T-cell (primary cell): ENCODE measurements at regions not wholly inside any gene's neighbourhood (a gene's known extent, or its start where the extent isn't known, plus 50 kb on each side); places are given as distances from the start of the nearest gene placed in this dataset.

ENCODE experiments used
- ATAC-seq, 4 experiments: fragments of 200-7000 bp in 3 of 4; fragments of 150-1000 bp in 1 of 4; cut with Tn5 transposase; replicated peaks in 1 of 4; 1 replicate in 3 of 4; 2 replicates in 1 of 4; pipeline ENCODE4 v1.10.0; 2021; ENCODE audit warnings: moderate library complexity in 3 of 4, mild to moderate bottlenecking in 2 of 4, moderate number of reproducible peaks in 1 of 4
- CTCF ChIA-PET, 2 donors: fragments of 300-600 bp; sonication (Branson Sonifier 250); formaldehyde crosslinking; loops; one replicate each; lab custom pipeline; 2022; ENCODE audit warnings: antibody characterized with exemption in 2 of 2; lab: Charles Lee
- POLR2A ChIA-PET, 2 donors: fragments of 300-600 bp; sonication (Branson Sonifier 250); formaldehyde crosslinking; loops; one replicate each; lab custom pipeline; 2022; ENCODE audit warnings: antibody characterized with exemption in 2 of 2; lab: Charles Lee
- DNase-seq, 35 experiments: peaks; one replicate each; pipeline versions ENCODE4 v3.0.0 to v3.0.0-alpha.2; 2013 to 2023
- H3K27ac ChIP-seq: one replicate; pipeline ENCODE4 v1.5.1; 2013; ENCODE audit warnings: low read length
- H3K27me3 ChIP-seq, 2 experiments: replicated peaks in 1 of 2; 1 replicate in 1 of 2; 2 replicates in 1 of 2; pipeline versions ENCODE4 v1.6.1 to v1.7.0; 2013; ENCODE audit warnings: low read length in 1 of 2, mixed read lengths in 1 of 2; ENCODE audit not compliant: control insufficient read depth in 2 of 2, insufficient read depth in 2 of 2; ENCODE audit errors: extremely low read depth in 1 of 2
- H3K36me3 ChIP-seq, 2 donors: 1 replicate in 1 of 2; 2 replicates in 1 of 2; pipeline versions ENCODE4 v1.6.1 to v1.7.0; 2013; ENCODE audit warnings: low read length in 1 of 2; ENCODE audit not compliant: control insufficient read depth in 2 of 2, insufficient read depth in 1 of 2; ENCODE audit errors: extremely low read depth in 1 of 2
- H3K4me1 ChIP-seq, 2 experiments: 1 replicate in 1 of 2; 2 replicates in 1 of 2; pipeline versions ENCODE4 v1.6.1 to v1.7.0; 2013; ENCODE audit warnings: low read length in 2 of 2, mixed read lengths in 1 of 2; ENCODE audit not compliant: insufficient read depth in 2 of 2, control insufficient read depth in 1 of 2; ENCODE audit errors: extremely low read depth in 1 of 2
- H3K4me3 ChIP-seq, 2 donors: 1 replicate in 1 of 2; 2 replicates in 1 of 2; pipeline versions ENCODE4 v1.5.1 to v1.7.0; 2013; ENCODE audit warnings: mild to moderate bottlenecking in 2 of 2, low read length in 1 of 2, moderate library complexity in 1 of 2; ENCODE audit not compliant: control insufficient read depth in 1 of 2; ENCODE audit errors: extremely low read depth in 1 of 2
- H3K9me3 ChIP-seq: 2 replicates; pipeline ENCODE4 v1.7.0; 2013
- H3K27ac Mint-ChIP-seq, 2 donors: one replicate each; pipeline ENCODE4 v1.8.0; 2020 to 2021; ENCODE audit warnings: mild to moderate bottlenecking in 2 of 2, mixed read lengths in 2 of 2
- H3K27me3 Mint-ChIP-seq, 2 donors: one replicate each; pipeline ENCODE4 v1.8.0; 2021 to 2022; ENCODE audit warnings: mixed read lengths in 2 of 2
- H3K36me3 Mint-ChIP-seq: one replicate; pipeline ENCODE4 v1.8.0; 2021; ENCODE audit warnings: mixed read lengths
- H3K4me1 Mint-ChIP-seq, 3 donors: one replicate each; pipeline ENCODE4 v1.8.0; 2020 to 2022; ENCODE audit warnings: mixed read lengths in 3 of 3, mild to moderate bottlenecking in 1 of 3
- H3K4me3 Mint-ChIP-seq, 3 donors: one replicate each; pipeline ENCODE4 v1.8.0; 2020 to 2022; ENCODE audit warnings: mild to moderate bottlenecking in 3 of 3, mixed read lengths in 3 of 3, moderate library complexity in 3 of 3
- H3K9me3 Mint-ChIP-seq, 3 donors: one replicate each; pipeline ENCODE4 v1.8.0; 2020 to 2022; ENCODE audit warnings: mixed read lengths in 3 of 3
- WGBS: methylation state at CpG from one replicate; pipeline ENCODE4 v1.1.5; 2013; ENCODE audit warnings: missing lambda C conversion rate; ENCODE audit not compliant: insufficient coverage; 5-methylcytosine and 5-hydroxymethylcytosine counted together

- Histone ChIP-seq H3K4me3 (no peak overlapping the region), H3K9me3 (no peaks in the 10 kb centered on the region), H3K36me3 (no peaks in the 10 kb centered on the region), H3K4me1 (no peaks in the 10 kb centered on the region), H3K27ac (no peak overlapping the region), H3K27me3 (peaks cover 0 to 9% of the 10 kb centered on the region in 2 experiments)
- DNase-seq (no peak), ATAC-seq (no peak)
- ChIA-PET CTCF (no interaction called here), POLR2A (no interaction called here)
- no peaks in the 10 kb centered on the region for H3K9me3 Mint-ChIP-seq
- H3K4me1 Mint-ChIP-seq = no peaks in the 10 kb centered on the region
- WGBS = 50% methylated on average over 2 of the region's 6 CpGs
- peaks cover 5 to 7% of the 10 kb centered on the region in 2 donors for H3K27me3 Mint-ChIP-seq
- no peak overlapping the region for H3K4me3 Mint-ChIP-seq
- H3K27ac Mint-ChIP-seq = no peak overlapping the region
- no peaks in the 10 kb centered on the region for H3K36me3 Mint-ChIP-seq
Observed at GRCh38 chr2:236934166-236934565, 151.5 kb upstream of the COPS8 start.

- H3K27ac Mint-ChIP-seq = no peak overlapping the region
Observed at GRCh38 chr2:236934656-236935055, 151.0 kb upstream of the COPS8 start.

GRCh38 chr2:236935083-236935482, 150.6 kb upstream of the COPS8 start:
- POLR2A ChIA-PET = no interaction called here
- 89% methylated on average over 4 of the region's 5 CpGs for WGBS
- Mint-ChIP-seq H3K4me3 (no peak overlapping the region), H3K27me3 (peaks cover 5 to 7% of the 10 kb centered on the region in 2 donors), H3K4me1 (no peaks in the 10 kb centered on the region), H3K9me3 (no peaks in the 10 kb centered on the region), H3K36me3 (no peaks in the 10 kb centered on the region), H3K27ac (no peak overlapping the region)
- Histone ChIP-seq H3K36me3 (no peaks in the 10 kb centered on the region), H3K27me3 (peaks cover 0 to 9% of the 10 kb centered on the region in 2 experiments), H3K4me3 (no peak overlapping the region), H3K27ac (no peak overlapping the region), H3K4me1 (no peaks in the 10 kb centered on the region), H3K9me3 (no peaks in the 10 kb centered on the region)
- no peak for DNase-seq
- ATAC-seq = no peak
- CTCF ChIA-PET = interaction anchor here in 1 of 2 donors (0.5 kb wide), 1 partner anchor 54 kb away, joined by 4 read pairs; no protein-coding TSS in a partner anchor

More at GRCh38 chr2:236934656-236935055, 151.0 kb upstream of the COPS8 start:
- no peak for ATAC-seq
- no peak overlapping the region for H3K27ac ChIP-seq
- H3K36me3 Mint-ChIP-seq = no peaks in the 10 kb centered on the region
- peaks cover 5 to 7% of the 10 kb centered on the region in 2 donors for H3K27me3 Mint-ChIP-seq
- no peaks in the 10 kb centered on the region for H3K4me1 ChIP-seq
- no peak overlapping the region for H3K4me3 ChIP-seq
- no peaks in the 10 kb centered on the region for H3K9me3 ChIP-seq
- POLR2A ChIA-PET = no interaction called here
- H3K4me1 Mint-ChIP-seq = no peaks in the 10 kb centered on the region
- H3K36me3 ChIP-seq = no peaks in the 10 kb centered on the region
- H3K27me3 ChIP-seq = peaks cover 0 to 9% of the 10 kb centered on the region in 2 experiments
- CTCF ChIA-PET = no interaction called here
- H3K4me3 Mint-ChIP-seq = no peak overlapping the region
- no CpG with 5 or more reads among the region's 3 CpGs for WGBS
- DNase-seq = no peak
- H3K9me3 Mint-ChIP-seq = no peaks in the 10 kb centered on the region

- Histone ChIP-seq H3K27ac (no peak overlapping the region), H3K9me3 (no peaks in the 10 kb centered on the region), H3K4me1 (no peaks in the 10 kb centered on the region), H3K36me3 (no peaks in the 10 kb centered on the region), H3K27me3 (peaks cover 0 to 9% of the 10 kb centered on the region in 2 experiments), H3K4me3 (no peak overlapping the region)
- DNase-seq = no peak
- no peak overlapping the region for H3K27ac Mint-ChIP-seq
- H3K36me3 Mint-ChIP-seq = no peaks in the 10 kb centered on the region
- ChIA-PET CTCF (interaction anchor here in 1 of 2 donors (0.5 kb wide), 1 partner anchor 55 kb away, joined by 4 read pairs; no protein-coding TSS in a partner anchor), POLR2A (no interaction called here)
- ATAC-seq = no peak
- 68% methylated on average over 3 of the region's 10 CpGs for WGBS
- peaks cover 5 to 7% of the 10 kb centered on the region in 2 donors for H3K27me3 Mint-ChIP-seq
- no peak overlapping the region for H3K4me3 Mint-ChIP-seq
- no peaks in the 10 kb centered on the region for H3K9me3 Mint-ChIP-seq
- H3K4me1 Mint-ChIP-seq = no peaks in the 10 kb centered on the region
Observed at GRCh38 chr2:236935631-236936445, 149.9 kb upstream of the COPS8 start.

GRCh38 chr2:236936446-236936940, 149.2 kb upstream of the COPS8 start:
- no peak for ATAC-seq
- no peak overlapping the region for H3K27ac ChIP-seq
- Mint-ChIP-seq H3K4me1 (no peaks in the 10 kb centered on the region), H3K27ac (no peak overlapping the region), H3K9me3 (no peaks in the 10 kb centered on the region), H3K4me3 (no peak overlapping the region), H3K36me3 (no peaks in the 10 kb centered on the region), H3K27me3 (peaks cover 3 to 7% of the 10 kb centered on the region in 2 donors)
- H3K36me3 ChIP-seq = no peaks in the 10 kb centered on the region
- WGBS = 53% methylated on average over 4 of the region's 7 CpGs
- peaks cover 0 to 9% of the 10 kb centered on the region in 2 experiments for H3K27me3 ChIP-seq
- H3K4me3 ChIP-seq = no peak overlapping the region
- ChIA-PET CTCF (no interaction called here), POLR2A (no interaction called here)
- no peaks in the 10 kb centered on the region for H3K4me1 ChIP-seq
- no peak for DNase-seq
- no peaks in the 10 kb centered on the region for H3K9me3 ChIP-seq

- Histone ChIP-seq H3K9me3 (no peaks in the 10 kb centered on the region), H3K4me3 (no peak overlapping the region), H3K27me3 (peaks cover 0 to 9% of the 10 kb centered on the region in 2 experiments), H3K36me3 (no peaks in the 10 kb centered on the region), H3K4me1 (no peaks in the 10 kb centered on the region), H3K27ac (no peak overlapping the region)
- POLR2A ChIA-PET = no interaction called here
- Mint-ChIP-seq H3K9me3 (no peaks in the 10 kb centered on the region), H3K4me3 (no peak overlapping the region), H3K36me3 (no peaks in the 10 kb centered on the region), H3K27me3 (no peaks in the 10 kb centered on the region), H3K4me1 (no peaks in the 10 kb centered on the region), H3K27ac (no peak overlapping the region)
- CTCF ChIA-PET = no interaction called here
- WGBS = 65% methylated on average over 3 of the region's 3 CpGs
- DNase-seq (no peak), ATAC-seq (no peak)
Observed at GRCh38 chr2:236938126-236938525, 147.6 kb upstream of the COPS8 start.
